ENCODE measurements at regions not wholly inside any gene's neighbourhood (a gene's known extent, or its start where the extent isn't known, plus 50 kb on each side); places are given as distances from the start of the nearest gene placed in this dataset.

- TF ChIP-seq CTCF (IDR thresholded peaks at IDR 0.05; ENCODE audit: insufficient read depth, low read depth, low read length), result no peak
- TF ChIP-seq EZH2 (IDR thresholded peaks at IDR 0.05; ENCODE audit: insufficient read depth, low read length), result no peak
Measured at GRCh38 chr13:68970532-68970931, 1137.1 kb upstream of the ATXN8OS start.
